Lung microvascular endothelial cell (primary cell): ENCODE measurements at regions not wholly inside any gene's neighbourhood (a gene's known extent, or its start where the extent isn't known, plus 50 kb on each side); places are given as distances from the start of the nearest gene placed in this dataset.

Source experiments
- DNase-seq, 2 donors: peaks; one replicate each; pipeline versions ENCODE4 v3.0.0 to v3.0.0-alpha.2; 2010; ENCODE audit warnings: low read depth in 2 of 2

GRCh38 chr4:148561467-148561866, 119.3 kb upstream of the NR3C2 start:
- no peak for DNase-seq

- no peak for DNase-seq
Observed at GRCh38 chr4:148557793-148558192, 115.6 kb upstream of the NR3C2 start.

- no peak for DNase-seq
Observed at GRCh38 chr4:148550788-148551187, 108.6 kb upstream of the NR3C2 start.

GRCh38 chr4:148542922-148543623, 100.9 kb upstream of the NR3C2 start:
- peak in 1 of 2 donors; percentile 46 for DNase-seq

- DNase-seq, result no peak
Observed at GRCh38 chr4:148540622-148541326, 98.6 kb upstream of the NR3C2 start.

- no peak for DNase-seq
Observed at GRCh38 chr4:148539387-148539786, 97.2 kb upstream of the NR3C2 start.

GRCh38 chr4:148533851-148534250, 91.6 kb upstream of the NR3C2 start:
- DNase-seq, result peak in 1 of 2 donors; percentile 4

- DNase-seq, result no peak
Observed at GRCh38 chr4:148530114-148530513, 87.9 kb upstream of the NR3C2 start.

- no peak for DNase-seq
Observed at GRCh38 chr4:148527571-148527970, 85.4 kb upstream of the NR3C2 start.

- DNase-seq, result no peak
Observed at GRCh38 chr4:148522995-148523394, 80.8 kb upstream of the NR3C2 start.

- DNase-seq, result peak; percentile 88 to 97
Observed at GRCh38 chr4:148515248-148515647, 73.0 kb upstream of the NR3C2 start.

- DNase-seq, result peak; percentile 22 to 68
Observed at GRCh38 chr4:148514581-148514980, 72.4 kb upstream of the NR3C2 start.

GRCh38 chr4:148514041-148514440, 71.8 kb upstream of the NR3C2 start:
- peak; percentile 5 to 50 for DNase-seq

- no peak for DNase-seq
Observed at GRCh38 chr4:148510211-148510610, 68.0 kb upstream of the NR3C2 start.

GRCh38 chr4:148503681-148504080, 61.5 kb upstream of the NR3C2 start:
- DNase-seq, result no peak

- no peak for DNase-seq
Observed at GRCh38 chr4:148497258-148497657, 55.0 kb upstream of the NR3C2 start.

GRCh38 chr4:148495463-148495862, 53.2 kb upstream of the NR3C2 start:
- no peak for DNase-seq
